H9 (cell line): ENCODE measurements at regions not wholly inside any gene's neighbourhood (a gene's known extent, or its start where the extent isn't known, plus 50 kb on each side); places are given as distances from the start of the nearest gene placed in this dataset.

Experiments
- DNase-seq: peaks from one replicate; pipeline ENCODE4 v3.0.0-alpha.2; 2017
- H2AFZ ChIP-seq: one replicate; pipeline ENCODE4 v1.6.1; 2013; ENCODE audit warnings: mild to moderate bottlenecking, low read length, control low read depth, moderate library complexity
- H2AK5ac ChIP-seq: 2 replicates; pipeline ENCODE4 v1.6.1; 2013; ENCODE audit warnings: low read length, control low read depth, mixed read lengths; ENCODE audit not compliant: insufficient read length
- H2BK120ac ChIP-seq: one replicate; pipeline ENCODE4 v1.6.1; 2013; ENCODE audit warnings: low read depth, mild to moderate bottlenecking, low read length, control low read depth, inconsistent platforms; ENCODE audit not compliant: poor library complexity, severe bottlenecking
- H2BK12ac ChIP-seq: 2 replicates; pipeline ENCODE4 v1.6.1; 2013; ENCODE audit warnings: low read length, control low read depth, mixed read lengths, low read depth; ENCODE audit not compliant: insufficient read length
- H2BK15ac ChIP-seq: 2 replicates; pipeline ENCODE4 v1.6.1; 2013; ENCODE audit warnings: low read depth, low read length, control low read depth
- H2BK20ac ChIP-seq: one replicate; pipeline ENCODE4 v1.6.1; 2013; ENCODE audit warnings: low read depth, mild to moderate bottlenecking, low read length, control low read depth, inconsistent platforms; ENCODE audit not compliant: poor library complexity, severe bottlenecking
- H2BK5ac ChIP-seq: 2 replicates; pipeline ENCODE4 v1.6.1; 2013; ENCODE audit warnings: low read length, control low read depth, mixed read lengths; ENCODE audit not compliant: insufficient read length
- H3K14ac ChIP-seq: 2 replicates; pipeline ENCODE4 v1.6.1; 2013; ENCODE audit warnings: low read length, control low read depth; ENCODE audit not compliant: insufficient read depth
- H3K18ac ChIP-seq: 2 replicates; pipeline ENCODE4 v1.6.1; 2013; ENCODE audit warnings: low read depth, mild to moderate bottlenecking, mixed read lengths, low read length, control low read depth; ENCODE audit not compliant: insufficient read length
- H3K23ac ChIP-seq: 2 replicates; pipeline ENCODE4 v1.6.1; 2013; ENCODE audit warnings: low read length, control low read depth, mixed read lengths, low read depth; ENCODE audit not compliant: insufficient read length
- H3K23me2 ChIP-seq: 2 replicates; pipeline ENCODE4 v1.6.1; 2013; ENCODE audit warnings: low read depth, mild to moderate bottlenecking, mixed read lengths, low read length, control low read depth; ENCODE audit not compliant: insufficient read length, poor library complexity, severe bottlenecking
- H3K27ac ChIP-seq: 2 replicates; pipeline ENCODE4 v1.5.1; 2013; ENCODE audit warnings: low read length, control low read depth, mixed read lengths, low read depth; ENCODE audit not compliant: insufficient read length
- H3K27me3 ChIP-seq: 2 replicates; pipeline ENCODE4 v1.6.1; 2013; ENCODE audit warnings: low read length, control low read depth, inconsistent platforms; ENCODE audit not compliant: insufficient read depth
- H3K4ac ChIP-seq: 2 replicates; pipeline ENCODE4 v1.6.1; 2013; ENCODE audit warnings: low read depth, mild to moderate bottlenecking, control low read depth, inconsistent platforms, low read length, moderate library complexity
- H3K4me1 ChIP-seq: 2 replicates; pipeline ENCODE4 v1.6.1; 2013; ENCODE audit warnings: low read length, control low read depth, inconsistent platforms; ENCODE audit not compliant: insufficient read depth
- H3K4me2 ChIP-seq: 2 replicates; pipeline ENCODE4 v1.6.1; 2013; ENCODE audit warnings: low read length, control low read depth, mixed read lengths; ENCODE audit not compliant: insufficient read length, insufficient read depth
- H3K56ac ChIP-seq: 2 replicates; pipeline ENCODE4 v1.6.1; 2013; ENCODE audit warnings: low read depth, mild to moderate bottlenecking, mixed read lengths, low read length, control low read depth; ENCODE audit not compliant: insufficient read length
- H3K79me1 ChIP-seq: 2 replicates; pipeline ENCODE4 v1.6.1; 2013; ENCODE audit warnings: low read depth, mild to moderate bottlenecking, moderate library complexity, low read length, control low read depth, inconsistent platforms; ENCODE audit not compliant: insufficient read depth, poor library complexity, severe bottlenecking
- H3K79me2 ChIP-seq: 2 replicates; pipeline ENCODE4 v1.6.1; 2013; ENCODE audit warnings: low read length, control low read depth, inconsistent platforms; ENCODE audit not compliant: insufficient read depth
- H3K9ac ChIP-seq: 2 replicates; pipeline ENCODE4 v1.6.1; 2013; ENCODE audit warnings: low read length, control low read depth, mixed read lengths; ENCODE audit not compliant: insufficient read length; ENCODE audit errors: extremely low read depth
- H3K9me3 ChIP-seq: one replicate; pipeline ENCODE4 v1.6.1; 2013; ENCODE audit warnings: low read depth, low read length, inconsistent platforms; ENCODE audit not compliant: control insufficient read depth
- H3T11ph ChIP-seq: one replicate; pipeline ENCODE4 v1.6.1; 2013; ENCODE audit warnings: mild to moderate bottlenecking, low read length, control low read depth, inconsistent platforms
- H4K20me1 ChIP-seq: one replicate; pipeline ENCODE4 v1.6.1; 2013; ENCODE audit not compliant: control insufficient read depth, insufficient read length, insufficient read depth
- H4K5ac ChIP-seq: 2 replicates; pipeline ENCODE4 v1.6.1; 2013; ENCODE audit warnings: low read depth, mild to moderate bottlenecking, mixed read lengths, low read length, control low read depth; ENCODE audit not compliant: insufficient read length
- H4K8ac ChIP-seq: replicated peaks from 2 replicates; pipeline ENCODE4 v1.6.1; 2013; ENCODE audit warnings: low read length, control low read depth, mixed read lengths, low read depth; ENCODE audit not compliant: insufficient read length
- H4K91ac ChIP-seq: 2 replicates; pipeline ENCODE4 v1.6.1; 2013; ENCODE audit warnings: low read depth, mild to moderate bottlenecking, moderate library complexity, mixed read lengths, low read length, control low read depth; ENCODE audit not compliant: insufficient read length
- H3K27ac Mint-ChIP-seq, 3 experiments: 2 replicates in 2 of 3; 3 replicates in 1 of 3; pipeline ENCODE4 v1.8.0; 2020 to 2021; ENCODE audit warnings: mixed read lengths in 3 of 3, mild to moderate bottlenecking in 1 of 3, moderate library complexity in 1 of 3
- H3K27me3 Mint-ChIP-seq: 2 replicates; pipeline ENCODE4 v1.8.0; 2021; ENCODE audit warnings: low read depth, mild to moderate bottlenecking, moderate library complexity, mixed read lengths
- H3K36me3 Mint-ChIP-seq, 3 experiments: 2 replicates in 2 of 3; 3 replicates in 1 of 3; pipeline ENCODE4 v1.8.0; 2020 to 2021; ENCODE audit warnings: low read depth in 3 of 3, mixed read lengths in 3 of 3; ENCODE audit not compliant: insufficient read depth in 1 of 3
- H3K4me1 Mint-ChIP-seq, 2 experiments: 2 replicates each; pipeline ENCODE4 v1.8.0; 2020; ENCODE audit warnings: mixed read lengths in 2 of 2
- H3K4me3 Mint-ChIP-seq, 2 experiments: 2 replicates in 1 of 2; 3 replicates in 1 of 2; pipeline ENCODE4 v1.8.0; 2020 to 2021; ENCODE audit warnings: mild to moderate bottlenecking in 2 of 2, mixed read lengths in 2 of 2, moderate library complexity in 1 of 2
- H3K9me3 Mint-ChIP-seq, 2 experiments: 2 replicates in 1 of 2; 3 replicates in 1 of 2; pipeline ENCODE4 v1.8.0; 2020; ENCODE audit warnings: mild to moderate bottlenecking in 2 of 2, mixed read lengths in 2 of 2, moderate library complexity in 1 of 2
- CTCF ChIP-seq: fragments of 200-600 bp; sonication (generic); conservative IDR thresholded peaks from 3 replicates; pipeline ENCODE4 v1.8.0; 2021; ENCODE audit warnings: antibody characterized with exemption, mild to moderate bottlenecking
- WGBS: extraction: QIAGEN DNeasy Blood & Tissue Kit; methylation state at CpG from one replicate; pipeline ENCODE4 v1.1.7; 2013; ENCODE audit warnings: missing lambda C conversion rate, low lambda C conversion rate, mixed read lengths; ENCODE audit not compliant: insufficient read length; ENCODE audit errors: extremely low coverage; 5-methylcytosine and 5-hydroxymethylcytosine counted together

- no peak overlapping the region for H3K27ac ChIP-seq
- no peaks in the 10 kb centered on the region for H3K9me3 ChIP-seq
- no peak overlapping the region for H2BK5ac ChIP-seq
- H3K56ac ChIP-seq = no peak overlapping the region
- Mint-ChIP-seq H3K27ac (no peak overlapping the region), H3K9me3 (peaks cover 0 to 4% of the 10 kb centered on the region in 2 experiments; a peak in 3 of 5 replicates), H3K36me3 (peaks cover 0 to 1% (median 0%) of the 10 kb centered on the region in 3 experiments; a peak in 1 of 7 replicates), H3K4me3 (no peak overlapping the region), H3K27me3 (no peaks in the 10 kb centered on the region), H3K4me1 (peaks cover 0 to 3% of the 10 kb centered on the region in 2 experiments; a peak in 2 of 4 replicates)
- H3K4ac ChIP-seq = no peak overlapping the region
- WGBS = no CpG with 5 or more reads among the region's 3 CpGs
- no peak overlapping the region for H3K14ac ChIP-seq
- H3K18ac ChIP-seq = no peak overlapping the region
- no peak for DNase-seq
- H2AFZ ChIP-seq = no peak overlapping the region
- no peak overlapping the region for H4K91ac ChIP-seq
- H3K23ac ChIP-seq = no peak overlapping the region
- H3K4me2 ChIP-seq = no peak overlapping the region
- no peak overlapping the region for H2BK12ac ChIP-seq
- no peak for TF ChIP-seq CTCF
- H2BK20ac ChIP-seq = no peak overlapping the region
- no peak overlapping the region for H3K9ac ChIP-seq
- H4K5ac ChIP-seq = no peak overlapping the region
- H4K20me1 ChIP-seq = no peaks in the 10 kb centered on the region
- H4K8ac ChIP-seq = no peak overlapping the region
- H3K23me2 ChIP-seq = no peaks in the 10 kb centered on the region
- H2AK5ac ChIP-seq = no peak overlapping the region
- no peaks in the 10 kb centered on the region for H3K79me2 ChIP-seq
- H2BK15ac ChIP-seq = no peak overlapping the region
- no peaks in the 10 kb centered on the region for H3K27me3 ChIP-seq
- H2BK120ac ChIP-seq = no peak overlapping the region
- no peaks in the 10 kb centered on the region for H3K79me1 ChIP-seq
- H3T11ph ChIP-seq = no peak overlapping the region
- H3K4me1 ChIP-seq = no peaks in the 10 kb centered on the region
Observed at GRCh38 chr3:118011910-118012309, 1022.7 kb downstream of the IGSF11 start.
